ENCODE measurements at regions not wholly inside any gene's neighbourhood (a gene's known extent, or its start where the extent isn't known, plus 50 kb on each side); places are given as distances from the start of the nearest gene placed in this dataset.

DNA sequence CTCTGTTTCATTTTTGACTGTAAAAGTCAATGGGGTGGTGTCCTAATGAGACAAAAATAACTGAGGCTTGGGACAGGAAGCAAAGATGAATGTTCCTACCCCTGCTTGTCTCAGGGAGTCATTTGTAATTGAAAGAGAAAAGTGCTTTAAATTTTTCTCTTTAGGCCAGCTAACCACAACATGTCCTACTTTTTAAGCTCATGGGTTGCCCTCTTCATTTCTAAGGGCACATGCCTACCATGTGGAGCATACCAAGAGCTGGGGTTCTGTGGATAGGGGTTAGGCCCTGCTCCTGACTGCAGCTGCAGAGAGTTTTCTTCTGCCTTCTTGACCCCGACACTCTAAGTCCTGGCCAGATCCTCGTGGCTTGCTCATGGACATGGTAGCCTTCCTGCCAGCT lies 96.8 kb upstream of the ARL4C start:
- Mint-ChIP-seq H3K27ac (ENCODE audit: unreplicated experiment) (no peak overlapping the region), H3K4me3 (ENCODE audit: unreplicated experiment) (no peak overlapping the region), H3K9me3 (ENCODE audit: unreplicated experiment) (no peaks in the 10 kb centered on the region)

DNA sequence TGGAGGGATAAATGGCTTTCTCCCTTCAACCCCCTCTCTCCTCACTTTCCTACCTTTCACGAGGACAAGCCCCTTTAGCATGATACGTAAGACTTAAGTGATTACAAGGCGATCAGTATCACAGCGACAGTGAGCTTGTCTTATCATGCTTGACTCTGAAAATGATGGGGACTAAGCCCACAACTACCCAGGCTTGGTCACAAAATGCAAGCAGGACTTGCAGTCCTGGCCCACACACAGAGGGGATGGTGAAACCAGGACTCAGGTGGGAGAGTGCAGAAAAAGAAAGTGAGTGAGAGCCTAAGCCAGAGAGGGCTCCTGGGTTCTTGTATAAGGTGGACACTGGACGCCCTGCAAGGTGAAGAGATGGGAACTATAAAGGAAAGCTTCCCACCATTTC lies 95.7 kb upstream of the ARL4C start:
- Mint-ChIP-seq H3K4me1 (ENCODE audit: unreplicated experiment) (no peaks in the 10 kb centered on the region), H3K9me3 (ENCODE audit: unreplicated experiment) (no peaks in the 10 kb centered on the region), H3K4me3 (ENCODE audit: unreplicated experiment) (no peak overlapping the region), H3K36me3 (ENCODE audit: low read depth, unreplicated experiment) (no peaks in the 10 kb centered on the region), H3K27me3 (ENCODE audit: unreplicated experiment) (peaks cover 4% of the 10 kb centered on the region), H3K27ac (ENCODE audit: unreplicated experiment) (no peak overlapping the region)
- DNase-seq (ENCODE audit: low spot score) = no peak
- TF ChIP-seq, protein P1, sequence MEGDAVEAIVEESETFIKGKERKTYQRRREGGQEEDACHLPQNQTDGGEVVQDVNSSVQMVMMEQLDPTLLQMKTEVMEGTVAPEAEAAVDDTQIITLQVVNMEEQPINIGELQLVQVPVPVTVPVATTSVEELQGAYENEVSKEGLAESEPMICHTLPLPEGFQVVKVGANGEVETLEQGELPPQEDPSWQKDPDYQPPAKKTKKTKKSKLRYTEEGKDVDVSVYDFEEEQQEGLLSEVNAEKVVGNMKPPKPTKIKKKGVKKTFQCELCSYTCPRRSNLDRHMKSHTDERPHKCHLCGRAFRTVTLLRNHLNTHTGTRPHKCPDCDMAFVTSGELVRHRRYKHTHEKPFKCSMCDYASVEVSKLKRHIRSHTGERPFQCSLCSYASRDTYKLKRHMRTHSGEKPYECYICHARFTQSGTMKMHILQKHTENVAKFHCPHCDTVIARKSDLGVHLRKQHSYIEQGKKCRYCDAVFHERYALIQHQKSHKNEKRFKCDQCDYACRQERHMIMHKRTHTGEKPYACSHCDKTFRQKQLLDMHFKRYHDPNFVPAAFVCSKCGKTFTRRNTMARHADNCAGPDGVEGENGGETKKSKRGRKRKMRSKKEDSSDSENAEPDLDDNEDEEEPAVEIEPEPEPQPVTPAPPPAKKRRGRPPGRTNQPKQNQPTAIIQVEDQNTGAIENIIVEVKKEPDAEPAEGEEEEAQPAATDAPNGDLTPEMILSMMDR (IDR thresholded peaks at IDR 0.05; ENCODE audit: unreplicated experiment) = no peak

More for the DNA sequence above, 96.8 kb upstream of the ARL4C start:
- H3K36me3 Mint-ChIP-seq (ENCODE audit: low read depth, unreplicated experiment) = no peaks in the 10 kb centered on the region
- DNase-seq (ENCODE audit: low spot score) = no peak
- TF ChIP-seq, protein P1 (IDR thresholded peaks at IDR 0.05; ENCODE audit: unreplicated experiment) = no peak
- H3K27me3 Mint-ChIP-seq (ENCODE audit: unreplicated experiment) = peaks cover 4% of the 10 kb centered on the region
- no peaks in the 10 kb centered on the region for H3K4me1 Mint-ChIP-seq (ENCODE audit: unreplicated experiment)

DNA sequence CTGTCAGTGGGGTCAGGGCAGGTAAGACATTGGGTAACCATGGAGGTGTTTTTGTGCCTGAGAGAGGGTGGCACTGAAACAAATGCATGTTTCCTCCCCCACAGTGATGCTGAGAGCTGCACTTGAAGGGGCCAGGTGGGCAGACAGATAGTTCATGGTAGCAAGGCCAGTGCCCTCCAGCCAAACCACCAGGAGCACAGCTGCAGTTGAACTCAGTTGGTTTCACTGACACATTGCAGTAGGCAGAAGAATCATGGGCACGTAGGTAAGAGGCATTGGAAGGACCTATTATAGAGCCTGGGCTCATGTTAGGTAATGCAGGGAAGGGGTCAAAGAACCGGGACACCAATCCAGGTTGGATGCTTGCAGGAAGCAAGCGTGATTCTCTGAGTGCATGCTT lies 93.2 kb upstream of the ARL4C start:
- TF ChIP-seq, protein P1 (IDR thresholded peaks at IDR 0.05; ENCODE audit: unreplicated experiment) = no peak
- H3K27me3 Mint-ChIP-seq (ENCODE audit: unreplicated experiment) = no peaks in the 10 kb centered on the region
- H3K4me1 Mint-ChIP-seq (ENCODE audit: unreplicated experiment) = no peaks in the 10 kb centered on the region
- no peaks in the 10 kb centered on the region for H3K36me3 Mint-ChIP-seq (ENCODE audit: low read depth, unreplicated experiment)
- H3K4me3 Mint-ChIP-seq (ENCODE audit: unreplicated experiment) = no peak overlapping the region
- no peak for DNase-seq (ENCODE audit: low spot score)
- H3K9me3 Mint-ChIP-seq (ENCODE audit: unreplicated experiment) = no peaks in the 10 kb centered on the region
- H3K27ac Mint-ChIP-seq (ENCODE audit: unreplicated experiment) = no peak overlapping the region

DNA sequence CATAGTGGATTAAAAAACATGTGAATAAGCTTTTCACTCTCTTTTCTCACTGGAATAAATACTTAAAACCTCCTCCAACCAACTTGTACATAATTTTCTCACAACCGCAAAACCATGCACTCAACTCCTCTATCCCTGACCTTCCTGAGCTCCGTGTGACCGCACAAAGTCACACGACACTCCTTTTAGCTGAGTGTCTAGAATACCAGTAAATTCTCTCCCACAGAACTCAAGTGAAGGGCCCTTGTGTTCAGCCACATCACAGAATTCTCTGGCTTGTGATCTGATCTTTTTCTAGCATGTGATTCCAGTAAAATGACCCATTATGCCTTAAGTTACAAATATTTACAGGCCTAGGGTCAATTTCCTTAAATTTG lies 91.2 kb upstream of the ARL4C start:
- no peaks in the 10 kb centered on the region for H3K27me3 Mint-ChIP-seq (ENCODE audit: unreplicated experiment)
- no peaks in the 10 kb centered on the region for H3K36me3 Mint-ChIP-seq (ENCODE audit: low read depth, unreplicated experiment)
- H3K9me3 Mint-ChIP-seq (ENCODE audit: unreplicated experiment) = no peaks in the 10 kb centered on the region
- H3K4me3 Mint-ChIP-seq (ENCODE audit: unreplicated experiment) = no peak overlapping the region
- H3K4me1 Mint-ChIP-seq (ENCODE audit: unreplicated experiment) = no peaks in the 10 kb centered on the region
- DNase-seq (ENCODE audit: low spot score) = no peak
- H3K27ac Mint-ChIP-seq (ENCODE audit: unreplicated experiment) = no peak overlapping the region
- TF ChIP-seq, protein P1 (IDR thresholded peaks at IDR 0.05; ENCODE audit: unreplicated experiment) = no peak

DNA sequence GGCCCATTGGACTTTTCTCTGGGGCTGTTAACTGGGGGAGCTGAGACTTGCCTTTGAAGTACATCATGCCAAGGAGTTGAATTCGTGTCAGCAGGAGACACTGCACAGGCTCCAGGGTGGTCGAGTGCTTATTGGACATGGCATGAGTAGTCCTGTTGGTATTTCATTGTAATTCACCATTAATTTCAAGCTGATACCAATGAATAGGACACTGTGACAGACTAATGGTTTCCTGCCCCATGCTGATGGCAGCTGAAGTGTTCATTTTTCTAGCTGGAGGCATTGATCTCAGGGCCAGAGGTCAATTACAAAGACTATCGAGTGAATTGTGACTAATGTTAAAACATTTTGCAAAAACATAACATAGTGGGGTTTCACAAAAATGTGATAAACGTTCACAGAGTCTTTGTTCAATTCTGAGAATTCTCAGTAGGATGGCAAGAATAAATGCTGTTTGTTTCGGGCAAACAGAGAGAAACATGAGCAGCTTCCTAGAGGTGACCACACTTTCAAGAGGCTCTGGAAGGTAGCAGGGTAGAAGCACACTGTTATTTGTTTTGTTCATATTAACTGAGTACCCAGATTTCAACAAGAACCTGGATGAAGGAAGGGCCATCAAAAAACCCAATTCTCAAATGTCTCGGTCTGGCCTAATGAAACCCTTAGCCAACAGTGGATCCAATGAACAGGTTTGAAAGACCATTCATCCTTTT lies 90.6 kb upstream of the ARL4C start:
- DNase-seq (ENCODE audit: low spot score) = no peak
- TF ChIP-seq, protein P1 (IDR thresholded peaks at IDR 0.05; ENCODE audit: unreplicated experiment) = no peak
- no peaks in the 10 kb centered on the region for H3K36me3 Mint-ChIP-seq (ENCODE audit: low read depth, unreplicated experiment)
- no peak overlapping the region for H3K4me3 Mint-ChIP-seq (ENCODE audit: unreplicated experiment)
- peaks cover 3% of the 10 kb centered on the region for H3K4me1 Mint-ChIP-seq (ENCODE audit: unreplicated experiment)
- H3K27ac Mint-ChIP-seq (ENCODE audit: unreplicated experiment) = no peak overlapping the region
- no peaks in the 10 kb centered on the region for H3K9me3 Mint-ChIP-seq (ENCODE audit: unreplicated experiment)
- no peaks in the 10 kb centered on the region for H3K27me3 Mint-ChIP-seq (ENCODE audit: unreplicated experiment)
